H1 (cell line): ENCODE measurements at regions not wholly inside any gene's neighbourhood (a gene's known extent, or its start where the extent isn't known, plus 50 kb on each side); places are given as distances from the start of the nearest gene placed in this dataset.

Experiments used
- CTCF ChIA-PET: fragments of 300-600 bp; sonication (Branson Sonifier 250); formaldehyde crosslinking; loops from one replicate; lab custom pipeline; 2021; ENCODE audit not compliant: partially characterized antibody; lab: Charles Lee
- POLR2A ChIA-PET: fragments of 300-600 bp; sonication (Branson Sonifier 250); formaldehyde crosslinking; loops from one replicate; lab custom pipeline; 2021; ENCODE audit warnings: inconsistent platforms; ENCODE audit not compliant: partially characterized antibody; lab: Charles Lee
- DNase-seq, 2 experiments: peaks; one replicate each; pipeline versions ENCODE4 v3.0.0 to v3.0.0-alpha.2; 2010 to 2022; ENCODE audit warnings: low spot score in 2 of 2, low read depth in 1 of 2, mixed read lengths in 1 of 2
- FAIRE-seq: peaks from 2 replicates; lab custom pipeline; 2011; peaks lifted over from hg19 to GRCh38; lab: Jason Lieb, UNC
- H2AFZ ChIP-seq: 2 replicates; pipeline ENCODE4 v1.8.1; 2012; ENCODE audit warnings: low read length, inconsistent platforms
- H2AK5ac ChIP-seq: 2 replicates; pipeline ENCODE4 v1.6.1; 2013; ENCODE audit warnings: low read depth, low read length
- H2BK120ac ChIP-seq: replicated peaks from 2 replicates; pipeline ENCODE3; 2013; ENCODE audit warnings: low read depth, low read length, inconsistent platforms
- H2BK12ac ChIP-seq: 2 replicates; pipeline ENCODE4 v1.6.1; 2013; ENCODE audit warnings: low read depth, low read length
- H2BK15ac ChIP-seq: 2 replicates; pipeline ENCODE4 v1.6.1; 2013; ENCODE audit warnings: low read length
- H2BK20ac ChIP-seq: 2 replicates; pipeline ENCODE4 v1.6.1; 2013; ENCODE audit warnings: low read length
- H2BK5ac ChIP-seq: 2 replicates; pipeline ENCODE4 v1.6.1; 2013; ENCODE audit warnings: low read depth, low read length
- H3K14ac ChIP-seq: 2 replicates; pipeline ENCODE4 v1.6.1; 2013; ENCODE audit warnings: inconsistent platforms; ENCODE audit not compliant: insufficient read length
- H3K18ac ChIP-seq: 2 replicates; pipeline ENCODE4 v1.6.1; 2013; ENCODE audit warnings: low read length; ENCODE audit errors: extremely low read depth
- H3K23ac ChIP-seq: 2 replicates; pipeline ENCODE4 v1.6.1; 2013; ENCODE audit warnings: inconsistent platforms; ENCODE audit not compliant: insufficient read length
- H3K23me2 ChIP-seq: 2 replicates; pipeline ENCODE4 v1.6.1; 2013; ENCODE audit warnings: low read depth, low read length
- H3K27ac ChIP-seq: 2 replicates; pipeline ENCODE4 v1.6.1; 2011; ENCODE audit warnings: low read depth, low read length, inconsistent platforms
- H3K27me3 ChIP-seq, 4 experiments: replicated peaks in 1 of 4; 1 replicate in 1 of 4; 2 replicates in 3 of 4; pipeline versions ENCODE4 v1.6.1 to v1.8.1; 2011 to 2013; ENCODE audit warnings: low read length in 3 of 4, mild to moderate bottlenecking in 3 of 4, inconsistent platforms in 2 of 4, mixed read lengths in 2 of 4, moderate library complexity in 1 of 4; ENCODE audit not compliant: control insufficient read depth in 3 of 4, insufficient read depth in 3 of 4; ENCODE audit errors: extremely low read depth in 1 of 4
- H3K36me3 ChIP-seq, 4 experiments: 2 replicates each; pipeline versions ENCODE4 v1.6.1 to v1.8.1; 2011 to 2013; ENCODE audit warnings: mild to moderate bottlenecking in 4 of 4, low read length in 3 of 4, moderate library complexity in 2 of 4, control low read depth in 1 of 4, inconsistent platforms in 1 of 4; ENCODE audit not compliant: insufficient read depth in 4 of 4, control insufficient read depth in 2 of 4
- H3K4ac ChIP-seq: replicated peaks from 2 replicates; pipeline ENCODE3; 2013; ENCODE audit warnings: low read length, low read depth, mixed read lengths, inconsistent platforms; ENCODE audit not compliant: insufficient read length
- H3K4me1 ChIP-seq, 4 experiments: replicated peaks in 1 of 4; 1 replicate in 1 of 4; 2 replicates in 3 of 4; pipeline versions ENCODE4 v1.6.1 to v1.8.1; 2011 to 2013; ENCODE audit warnings: low read length in 3 of 4, inconsistent platforms in 2 of 4, mixed read lengths in 1 of 4; ENCODE audit not compliant: insufficient read depth in 4 of 4, control insufficient read depth in 3 of 4
- H3K4me2 ChIP-seq, 2 experiments: 2 replicates each; pipeline versions ENCODE4 v1.6.1 to v1.8.1; 2011 to 2013; ENCODE audit warnings: low read depth in 2 of 2, low read length in 2 of 2, control low read depth in 1 of 2, inconsistent platforms in 1 of 2, mild to moderate bottlenecking in 1 of 2; ENCODE audit not compliant: insufficient read depth in 1 of 2
- H3K4me3 ChIP-seq, 4 experiments: fragments of 200-600, 300-600 bp in 1 of 4; sonication (generic), shearing (Covaris generic), sonication (Bioruptor Twin) in 1 of 4; 2 replicates each; pipeline versions ENCODE4 v1.5.1 to v1.8.1; 2011 to 2016; ENCODE audit warnings: low read length in 4 of 4, low read depth in 3 of 4, control low read depth in 2 of 4, inconsistent platforms in 2 of 4, mild to moderate bottlenecking in 2 of 4, mixed read lengths in 1 of 4, moderate library complexity in 1 of 4; ENCODE audit not compliant: insufficient read depth in 2 of 4; ENCODE audit errors: extremely low read depth in 1 of 4
- H3K56ac ChIP-seq: replicated peaks from 2 replicates; pipeline ENCODE3; 2013; ENCODE audit warnings: low read depth, mild to moderate bottlenecking, mixed read lengths, low read length, inconsistent platforms; ENCODE audit not compliant: insufficient read length
- H3K79me1 ChIP-seq: 2 replicates; pipeline ENCODE4 v1.6.1; 2013; ENCODE audit warnings: low read depth, low read length, control low read depth
- H3K79me2 ChIP-seq, 2 experiments: 2 replicates each; pipeline versions ENCODE4 v1.6.1 to v1.8.1; 2012 to 2013; ENCODE audit warnings: low read length in 2 of 2, mild to moderate bottlenecking in 2 of 2, inconsistent platforms in 1 of 2; ENCODE audit not compliant: insufficient read depth in 2 of 2, control insufficient read depth in 1 of 2
- H3K9ac ChIP-seq, 4 experiments: replicated peaks in 1 of 4; 1 replicate in 1 of 4; 2 replicates in 3 of 4; pipeline versions ENCODE4 v1.6.1 to v1.8.1; 2011 to 2013; ENCODE audit warnings: low read depth in 3 of 4, low read length in 3 of 4, control low read depth in 2 of 4, mild to moderate bottlenecking in 2 of 4, moderate library complexity in 2 of 4, inconsistent platforms in 1 of 4; ENCODE audit errors: extremely low read depth in 1 of 4
- H3K9me3 ChIP-seq, 2 experiments: 2 replicates each; pipeline versions ENCODE4 v1.6.1 to v1.8.1; 2012 to 2013; ENCODE audit warnings: mild to moderate bottlenecking in 2 of 2, moderate library complexity in 2 of 2, control low read depth in 1 of 2, inconsistent platforms in 1 of 2, low read depth in 1 of 2, low read length in 1 of 2, mixed read lengths in 1 of 2; ENCODE audit not compliant: insufficient read depth in 2 of 2
- H4K20me1 ChIP-seq, 2 experiments: replicated peaks in 1 of 2; 2 replicates each; pipeline versions ENCODE3 to v1.8.1; 2011 to 2013; ENCODE audit warnings: inconsistent platforms in 2 of 2, low read length in 2 of 2, mild to moderate bottlenecking in 1 of 2; ENCODE audit not compliant: insufficient read depth in 2 of 2, control insufficient read depth in 1 of 2
- H4K5ac ChIP-seq: 2 replicates; pipeline ENCODE4 v1.6.1; 2013; ENCODE audit warnings: low read length, low read depth, mixed read lengths, inconsistent platforms; ENCODE audit not compliant: insufficient read length
- H4K8ac ChIP-seq: 2 replicates; pipeline ENCODE4 v1.8.0; 2013; ENCODE audit warnings: mild to moderate bottlenecking, moderate library complexity, low read length, inconsistent platforms; ENCODE audit not compliant: insufficient read depth; ENCODE audit errors: extremely low read depth
- H4K91ac ChIP-seq: replicated peaks from 2 replicates; pipeline ENCODE3; 2013; ENCODE audit warnings: low read length, mixed read lengths, inconsistent platforms; ENCODE audit not compliant: insufficient read length
- WGBS, 2 experiments: shearing (Covaris generic) in 1 of 2; methylation state at CpG; one replicate each; pipeline versions ENCODE4 v1.1.6 to v1.1.7; 2013 to 2015; ENCODE audit warnings: low lambda C conversion rate in 2 of 2, mixed read lengths in 2 of 2, inconsistent platforms in 1 of 2, low coverage in 1 of 2, missing lambda C conversion rate in 1 of 2; ENCODE audit not compliant: insufficient replicate concordance in 2 of 2, insufficient coverage in 1 of 2, insufficient read length in 1 of 2; ENCODE audit errors: extremely low coverage in 1 of 2, missing lambda C conversion rate in 1 of 2; 5-methylcytosine and 5-hydroxymethylcytosine counted together

DNA sequence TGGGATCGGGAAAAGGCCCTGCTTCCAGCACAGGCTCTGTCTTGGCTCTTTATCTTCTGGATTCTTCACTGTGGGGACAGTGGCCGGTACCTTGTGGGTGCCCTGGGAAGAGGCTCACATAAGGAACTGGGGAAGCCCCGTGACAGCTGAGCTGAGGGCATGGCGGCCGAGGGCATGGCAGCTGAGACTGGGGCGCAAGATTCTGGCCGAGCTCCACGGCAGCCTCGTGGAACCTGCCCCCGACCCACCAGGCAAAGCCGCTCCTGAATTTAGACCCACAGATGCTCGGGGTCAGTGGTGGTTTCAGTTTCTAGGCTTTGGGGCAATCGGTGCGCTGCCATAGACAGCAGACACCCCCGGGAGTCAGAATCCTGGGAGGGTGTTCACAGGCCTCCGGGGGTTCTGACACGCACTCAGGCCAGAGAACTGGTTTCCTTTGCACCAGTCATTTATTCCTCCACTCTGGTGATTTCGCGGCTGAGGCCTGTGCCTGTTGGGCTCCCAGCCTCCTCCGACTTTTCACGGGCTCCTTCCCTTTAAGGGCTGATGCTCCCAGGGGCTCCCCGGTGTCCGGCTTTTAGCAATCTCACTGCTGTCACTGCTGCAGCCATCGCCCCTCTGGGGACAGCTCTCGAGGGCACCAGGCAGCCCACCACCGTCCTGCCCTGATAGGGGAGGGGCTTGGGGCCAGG is 117.6 kb downstream of the TEX29 start:
- Histone ChIP-seq H3K27ac (no peak overlapping the region), H3K14ac (no peak overlapping the region), H3K4me1 (no peaks in the 10 kb centered on the region; a peak in 1 of 7 replicates), H3K4me2 (no peak overlapping the region), H4K20me1 (peaks cover 0 to 5% of the 10 kb centered on the region in 2 experiments), H3K18ac (no peak overlapping the region), H3K23ac (no peak overlapping the region), H4K91ac (no peak overlapping the region), H2AK5ac (no peak overlapping the region), H4K5ac (no peak overlapping the region), H3K4me3 (no peak overlapping the region), H3K79me1 (no peaks in the 10 kb centered on the region), H3K4ac (no peak overlapping the region), H3K27me3 (no peaks in the 10 kb centered on the region), H2BK5ac (no peak overlapping the region), H2BK120ac (no peak overlapping the region), H4K8ac (peak overlapping the region; percentile 40; the same call in 1 of the 2 replicates), H2BK12ac (no peak overlapping the region), H2BK20ac (no peak overlapping the region), H2AFZ (no peak overlapping the region), H3K9me3 (no peaks in the 10 kb centered on the region), H3K56ac (no peak overlapping the region), H2BK15ac (no peak overlapping the region), H3K9ac (no peak overlapping the region), H3K23me2 (peaks cover 9% of the 10 kb centered on the region; the same call in 1 of the 2 replicates), H3K36me3 (no peaks in the 10 kb centered on the region), H3K79me2 (no peaks in the 10 kb centered on the region)
- POLR2A ChIA-PET: no interaction called here
- CTCF ChIA-PET: interaction anchor here (1.1 to 9.6 kb wide), 4 partner anchors 11 to 93 kb away, joined by 3 to 97 read pairs (median 3); no protein-coding TSS in a partner anchor
- DNase-seq (no peak), FAIRE-seq (no peak)
- 90% methylated on average over 26 of the region's 26 CpGs; no CpG with 5 or more reads in 1 of the 2 experiments for WGBS, 2 experiments
